ENCODE measurements at regions not wholly inside any gene's neighbourhood (a gene's known extent, or its start where the extent isn't known, plus 50 kb on each side); places are given as distances from the start of the nearest gene placed in this dataset.

- TF ChIP-seq EZH2 (IDR thresholded peaks at IDR 0.05) (no peak), MAX (IDR thresholded peaks at IDR 0.05) (no peak), CEBPB (IDR thresholded peaks at IDR 0.05; ENCODE audit: low read depth) (no peak), RAD21 (IDR thresholded peaks at IDR 0.05; ENCODE audit: low read depth) (no peak), FOSL1 (IDR thresholded peaks at IDR 0.05; ENCODE audit: low read depth) (no peak), ELF1 (IDR thresholded peaks at IDR 0.05; ENCODE audit: borderline replicate concordance, low read depth) (no peak)
These were observed 163.7 kb upstream of the APCDD1 start (continued) for GRCh38 chr18:10290638-10291235.

DNA sequence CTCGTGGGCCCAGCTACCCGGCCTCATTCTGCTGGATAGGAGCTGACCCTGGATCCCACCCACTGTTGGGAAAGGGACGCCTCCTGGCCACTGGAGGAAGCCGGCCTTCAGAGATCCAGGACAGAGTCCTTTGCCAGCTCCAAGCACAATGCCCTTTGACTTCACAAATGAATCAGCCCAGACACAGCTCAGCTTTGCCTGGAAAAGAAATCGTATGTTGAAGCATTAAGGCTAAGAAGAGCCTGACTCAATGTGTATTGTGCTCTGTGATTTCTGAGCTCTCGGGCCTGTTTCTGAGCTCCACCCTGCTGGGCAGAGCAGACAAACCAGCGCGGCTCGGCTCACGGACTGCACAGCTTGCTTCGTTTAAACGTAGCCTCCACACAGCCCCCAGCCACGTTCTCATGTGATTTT, 162.9 kb upstream of the APCDD1 start:
- Histone ChIP-seq H3K9me2 (ENCODE audit: insufficient read depth) (no peaks in the 10 kb centered on the region), H3K4me2 (ENCODE audit: low read length) (no peak overlapping the region), H3K79me2 (ENCODE audit: insufficient read depth, low read length) (no peaks in the 10 kb centered on the region), H3K36me3 (ENCODE audit: control insufficient read depth in 1 of 2, insufficient read depth in 2 of 2, low read length in 2 of 2) (no peaks in the 10 kb centered on the region), H3K9ac (ENCODE audit: low read length) (no peak overlapping the region), H3K9me3 (ENCODE audit: control insufficient read depth in 1 of 2, insufficient read depth in 1 of 2, low read depth in 1 of 2, low read length in 2 of 2) (peaks cover 0 to 5% of the 10 kb centered on the region in 2 experiments; a peak in 2 of 4 replicates), H3K4me3 (replicated peaks in 1 of 2; ENCODE audit: low read depth in 1 of 2, low read length in 2 of 2) (no peak overlapping the region), H3K27me3 (ENCODE audit: insufficient read depth, low read length) (no peaks in the 10 kb centered on the region; the same call in 1 of the 2 replicates), H3K4me1 (ENCODE audit: control insufficient read depth in 1 of 2, insufficient read depth in 2 of 2, low read length in 2 of 2) (no peaks in the 10 kb centered on the region), H2AFZ (ENCODE audit: low read depth, low read length, poor library complexity, severe bottlenecking) (no peak overlapping the region), H4K20me1 (ENCODE audit: insufficient read depth) (no peaks in the 10 kb centered on the region), H3K27ac (ENCODE audit: low read depth, low read length) (no peak overlapping the region)
- ChIA-PET RAD21 (ENCODE audit: low non-redundant PET in 1 of 2, low total read pairs in 2 of 2, uncharacterized antibody in 2 of 2, unreplicated experiment in 2 of 2) (no interaction called here), CTCF (no interaction called here), POLR2A (no interaction called here)
- BruUV-seq (replicated peaks) = no TSS peak
- intact Hi-C loops (cut with micrococcal nuclease) = no loop called here
- DNase-seq (ENCODE audit: low read depth, low spot score) (no peak), ATAC-seq (no peak)
- TF ChIP-seq CEBPB (IDR thresholded peaks at IDR 0.05; ENCODE audit: low read depth) = no peak
- no peak for TF ChIP-seq POLR2A (IDR thresholded peaks at IDR 0.05; ENCODE audit: borderline replicate concordance, extremely low read depth, insufficient read depth, insufficient read length)
- TF ChIP-seq ATF3 (IDR thresholded peaks at IDR 0.05) = no peak
- TF ChIP-seq, protein P1, sequence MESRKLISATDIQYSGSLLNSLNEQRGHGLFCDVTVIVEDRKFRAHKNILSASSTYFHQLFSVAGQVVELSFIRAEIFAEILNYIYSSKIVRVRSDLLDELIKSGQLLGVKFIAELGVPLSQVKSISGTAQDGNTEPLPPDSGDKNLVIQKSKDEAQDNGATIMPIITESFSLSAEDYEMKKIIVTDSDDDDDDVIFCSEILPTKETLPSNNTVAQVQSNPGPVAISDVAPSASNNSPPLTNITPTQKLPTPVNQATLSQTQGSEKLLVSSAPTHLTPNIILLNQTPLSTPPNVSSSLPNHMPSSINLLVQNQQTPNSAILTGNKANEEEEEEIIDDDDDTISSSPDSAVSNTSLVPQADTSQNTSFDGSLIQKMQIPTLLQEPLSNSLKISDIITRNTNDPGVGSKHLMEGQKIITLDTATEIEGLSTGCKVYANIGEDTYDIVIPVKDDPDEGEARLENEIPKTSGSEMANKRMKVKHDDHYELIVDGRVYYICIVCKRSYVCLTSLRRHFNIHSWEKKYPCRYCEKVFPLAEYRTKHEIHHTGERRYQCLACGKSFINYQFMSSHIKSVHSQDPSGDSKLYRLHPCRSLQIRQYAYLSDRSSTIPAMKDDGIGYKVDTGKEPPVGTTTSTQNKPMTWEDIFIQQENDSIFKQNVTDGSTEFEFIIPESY (IDR thresholded peaks at IDR 0.05; ENCODE audit: extremely low read depth, insufficient replicate concordance, low read length) = no peak
- no peak for TF ChIP-seq CBX3 (IDR thresholded peaks at IDR 0.05; ENCODE audit: low read depth)
- no peak for TF ChIP-seq EZH2phosphoT487 (IDR thresholded peaks at IDR 0.05; ENCODE audit: borderline replicate concordance)
- TF ChIP-seq, protein P2, sequence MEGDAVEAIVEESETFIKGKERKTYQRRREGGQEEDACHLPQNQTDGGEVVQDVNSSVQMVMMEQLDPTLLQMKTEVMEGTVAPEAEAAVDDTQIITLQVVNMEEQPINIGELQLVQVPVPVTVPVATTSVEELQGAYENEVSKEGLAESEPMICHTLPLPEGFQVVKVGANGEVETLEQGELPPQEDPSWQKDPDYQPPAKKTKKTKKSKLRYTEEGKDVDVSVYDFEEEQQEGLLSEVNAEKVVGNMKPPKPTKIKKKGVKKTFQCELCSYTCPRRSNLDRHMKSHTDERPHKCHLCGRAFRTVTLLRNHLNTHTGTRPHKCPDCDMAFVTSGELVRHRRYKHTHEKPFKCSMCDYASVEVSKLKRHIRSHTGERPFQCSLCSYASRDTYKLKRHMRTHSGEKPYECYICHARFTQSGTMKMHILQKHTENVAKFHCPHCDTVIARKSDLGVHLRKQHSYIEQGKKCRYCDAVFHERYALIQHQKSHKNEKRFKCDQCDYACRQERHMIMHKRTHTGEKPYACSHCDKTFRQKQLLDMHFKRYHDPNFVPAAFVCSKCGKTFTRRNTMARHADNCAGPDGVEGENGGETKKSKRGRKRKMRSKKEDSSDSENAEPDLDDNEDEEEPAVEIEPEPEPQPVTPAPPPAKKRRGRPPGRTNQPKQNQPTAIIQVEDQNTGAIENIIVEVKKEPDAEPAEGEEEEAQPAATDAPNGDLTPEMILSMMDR (IDR thresholded peaks at IDR 0.05 in 2 of 3, conservative IDR thresholded peaks at IDR 0.05 in 1 of 3; ENCODE audit: borderline replicate concordance in 1 of 3, insufficient read depth in 1 of 3, low read depth in 2 of 3, low read length in 2 of 3) = no peak
- TF ChIP-seq SIN3A (IDR thresholded peaks at IDR 0.05; ENCODE audit: low read depth) = no peak
- TF ChIP-seq SP1 (IDR thresholded peaks at IDR 0.05; ENCODE audit: low read depth) = no peak
- TF ChIP-seq SRF (IDR thresholded peaks at IDR 0.05; ENCODE audit: low read depth) = no peak
- no peak for TF ChIP-seq ELF1 (IDR thresholded peaks at IDR 0.05; ENCODE audit: borderline replicate concordance, low read depth)
- no peak for TF ChIP-seq FOSL1 (IDR thresholded peaks at IDR 0.05; ENCODE audit: low read depth)
- TF ChIP-seq RAD21 (IDR thresholded peaks at IDR 0.05; ENCODE audit: low read depth) = no peak
- no peak for TF ChIP-seq ZNF274 (IDR thresholded peaks at IDR 0.05; ENCODE audit: low read depth, low read length)
- TF ChIP-seq EGR1 (IDR thresholded peaks at IDR 0.05; ENCODE audit: low read depth) = no peak
- TF ChIP-seq POLR2AphosphoS5 (IDR thresholded peaks at IDR 0.05; ENCODE audit: low read depth, low read length) = no peak
- TF ChIP-seq ZFX (IDR thresholded peaks at IDR 0.05) = no peak

Data from HCT116 (cell line).